H1 (cell line): ENCODE measurements at regions not wholly inside any gene's neighbourhood (a gene's known extent, or its start where the extent isn't known, plus 50 kb on each side); places are given as distances from the start of the nearest gene placed in this dataset.

Experiments
- HDAC2 ChIP-seq, 2 experiments: fragments of 300-600 bp in 1 of 2; sonication (generic) in 1 of 2; IDR thresholded peaks; 2 replicates each; pipeline ENCODE4 v1.6.1; 2011 to 2012; ENCODE audit warnings: low read depth in 2 of 2, low read length in 2 of 2, mild to moderate bottlenecking in 2 of 2, moderate library complexity in 2 of 2, borderline replicate concordance in 1 of 2, inconsistent platforms in 1 of 2
- JUND ChIP-seq: IDR thresholded peaks from 2 replicates; pipeline ENCODE4 v1.6.1; 2011; ENCODE audit warnings: mild to moderate bottlenecking, improper control_type of control experiment, low read length
- NRF1 ChIP-seq: IDR thresholded peaks from 2 replicates; pipeline ENCODE4 v1.6.1; 2011; ENCODE audit warnings: mild to moderate bottlenecking, low read depth, low read length, improper control_type of control experiment
- POLR2AphosphoS5 ChIP-seq: IDR thresholded peaks from 2 replicates; pipeline ENCODE4 v1.6.1; 2011; ENCODE audit warnings: low read depth, low read length
- SUZ12 ChIP-seq: fragments of 200-600 bp; sonication (generic); IDR thresholded peaks from 2 replicates; pipeline ENCODE4 v1.6.1; 2012; ENCODE audit warnings: mild to moderate bottlenecking, inconsistent platforms, low read length, moderate library complexity, mixed read lengths
- TF ChIP-seq, protein P1 (sequence below): IDR thresholded peaks from 2 replicates; pipeline ENCODE4 v1.6.1; 2011; ENCODE audit warnings: low read length, improper control_type of control experiment

DNA sequence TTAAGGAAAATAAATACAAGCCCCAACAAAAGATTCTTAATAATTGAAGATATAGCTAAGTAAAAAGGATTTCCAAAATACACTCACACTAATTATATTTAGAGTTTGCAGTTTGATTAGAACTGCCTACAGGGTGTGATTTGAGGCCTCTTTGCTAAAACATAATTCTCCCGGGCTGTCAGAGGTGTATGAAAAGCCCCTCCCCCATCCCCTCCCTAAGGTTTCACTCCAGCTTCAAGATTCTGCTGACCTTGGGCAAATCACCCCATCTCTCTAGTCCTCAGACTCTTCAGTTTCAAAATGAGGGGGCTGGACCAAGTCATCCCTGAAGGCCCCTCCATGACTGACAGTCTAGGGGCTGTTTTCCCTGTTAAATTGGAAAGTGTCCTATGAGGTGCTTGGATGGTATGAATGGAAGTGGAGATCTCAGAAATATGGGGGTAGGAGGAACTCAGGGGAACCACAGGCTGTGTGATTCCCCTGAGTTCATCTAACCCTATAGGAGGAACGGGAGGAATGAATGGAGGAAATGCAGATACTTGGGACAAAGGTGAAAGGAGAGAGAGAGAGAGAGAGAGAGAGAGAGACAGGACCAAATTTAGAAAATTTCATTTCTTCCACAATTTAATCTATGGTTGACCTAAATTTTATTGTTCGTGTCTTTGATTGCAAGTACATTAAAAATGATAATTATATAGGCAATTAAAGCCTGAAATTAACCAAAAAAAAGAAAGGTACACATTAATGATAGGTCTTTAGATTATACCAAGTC lies 107.5 kb downstream of the SPP2 start (continued):
- TF ChIP-seq, protein P1, sequence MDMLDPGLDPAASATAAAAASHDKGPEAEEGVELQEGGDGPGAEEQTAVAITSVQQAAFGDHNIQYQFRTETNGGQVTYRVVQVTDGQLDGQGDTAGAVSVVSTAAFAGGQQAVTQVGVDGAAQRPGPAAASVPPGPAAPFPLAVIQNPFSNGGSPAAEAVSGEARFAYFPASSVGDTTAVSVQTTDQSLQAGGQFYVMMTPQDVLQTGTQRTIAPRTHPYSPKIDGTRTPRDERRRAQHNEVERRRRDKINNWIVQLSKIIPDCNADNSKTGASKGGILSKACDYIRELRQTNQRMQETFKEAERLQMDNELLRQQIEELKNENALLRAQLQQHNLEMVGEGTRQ = no peak
- TF ChIP-seq POLR2AphosphoS5 (no peak), SUZ12 (no peak), HDAC2 (IDR thresholded peaks at IDR 0.05; ENCODE audit: borderline replicate concordance in 1 of 2, low read depth in 2 of 2, low read length in 2 of 2) (no peak), NRF1 (no peak), JUND (no peak)
